ENCODE measurements at regions not wholly inside any gene's neighbourhood (a gene's known extent, or its start where the extent isn't known, plus 50 kb on each side); places are given as distances from the start of the nearest gene placed in this dataset.

DNA sequence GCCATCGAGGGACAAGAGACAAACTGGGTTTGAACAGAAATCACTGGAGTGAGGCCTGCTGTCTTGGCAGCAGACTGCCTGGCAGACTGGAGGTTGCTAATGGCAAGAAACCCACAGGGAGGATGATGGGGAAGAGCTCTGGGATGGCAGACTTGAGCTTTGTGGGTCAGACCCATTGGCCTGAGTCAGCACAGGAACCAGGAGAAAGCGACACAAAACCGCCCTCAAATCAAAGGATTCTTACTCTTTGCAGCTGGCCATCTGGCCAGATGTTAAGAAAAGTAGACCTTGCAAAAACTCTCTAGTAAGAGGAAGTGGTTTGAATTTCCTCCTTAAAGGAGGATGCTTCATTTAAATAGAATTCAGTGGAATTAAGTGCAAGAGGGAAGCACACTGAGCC is 195.2 kb upstream of the JUN start:
- TF ChIP-seq EGR1 (IDR thresholded peaks at IDR 0.05) (no peak), RAD21 (IDR thresholded peaks at IDR 0.05; ENCODE audit: low read depth) (no peak), EP300 (IDR thresholded peaks at IDR 0.05; ENCODE audit: borderline replicate concordance) (no peak), NFIC (IDR thresholded peaks at IDR 0.05) (no peak), ZBTB7A (IDR thresholded peaks at IDR 0.05; ENCODE audit: low read depth) (no peak), TAF1 (IDR thresholded peaks at IDR 0.05; ENCODE audit: low read depth) (no peak), FOXM1 (IDR thresholded peaks at IDR 0.05; ENCODE audit: borderline replicate concordance, low read depth) (no peak), CREB1 (IDR thresholded peaks at IDR 0.05; ENCODE audit: low read depth) (no peak), REST (IDR thresholded peaks at IDR 0.05; ENCODE audit: low read depth) (no peak), USF1 (IDR thresholded peaks at IDR 0.05) (no peak), TEAD4 (IDR thresholded peaks at IDR 0.05) (no peak)

DNA sequence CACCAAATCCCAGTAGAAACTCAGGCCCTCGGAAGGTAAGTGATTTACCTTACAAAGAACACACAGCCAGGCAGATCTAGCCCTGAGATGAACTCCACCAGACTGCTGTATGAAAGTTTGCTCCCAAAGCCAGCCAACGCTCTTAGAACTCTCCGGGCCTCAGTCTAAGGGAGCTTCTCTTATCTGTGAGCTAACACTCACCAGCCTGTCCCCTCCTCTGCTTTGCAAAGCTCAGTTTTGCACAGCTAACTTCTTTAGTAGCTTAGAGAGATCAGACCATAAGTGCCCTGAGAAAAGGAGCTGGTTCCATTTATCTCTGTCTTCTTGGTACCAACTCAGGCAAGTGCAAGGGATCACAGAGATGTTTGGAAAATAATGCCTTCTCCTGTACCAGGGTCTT is 195.8 kb upstream of the JUN start:
- no peak for TF ChIP-seq REST (IDR thresholded peaks at IDR 0.05; ENCODE audit: low read depth)

DNA sequence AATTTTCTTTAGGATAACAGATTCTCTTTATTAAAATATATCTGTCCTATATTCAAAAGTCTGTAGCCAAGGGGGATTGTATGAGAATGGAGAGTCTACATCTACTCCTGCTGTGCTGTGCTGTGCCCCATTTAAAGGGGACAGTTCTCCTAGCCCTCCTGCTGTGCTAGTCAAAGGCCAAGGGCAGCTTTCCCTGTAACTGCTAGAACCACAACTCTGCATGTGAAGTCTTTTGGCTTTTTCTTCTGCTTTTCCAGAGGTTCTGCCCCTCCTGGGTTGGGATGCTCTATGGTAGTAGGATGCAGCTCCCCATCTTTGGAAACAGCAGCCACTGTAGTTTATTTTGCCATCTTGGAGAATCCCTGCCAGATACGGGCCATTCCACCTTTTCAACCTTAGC is 197.5 kb upstream of the JUN start:
- TF ChIP-seq, protein P1, sequence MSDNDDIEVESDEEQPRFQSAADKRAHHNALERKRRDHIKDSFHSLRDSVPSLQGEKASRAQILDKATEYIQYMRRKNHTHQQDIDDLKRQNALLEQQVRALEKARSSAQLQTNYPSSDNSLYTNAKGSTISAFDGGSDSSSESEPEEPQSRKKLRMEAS (IDR thresholded peaks at IDR 0.05): no peak
- TF ChIP-seq YY1 (IDR thresholded peaks at IDR 0.05; ENCODE audit: low read depth): no peak
- no peak for TF ChIP-seq RAD21 (IDR thresholded peaks at IDR 0.05; ENCODE audit: low read depth)
- TF ChIP-seq REST (IDR thresholded peaks at IDR 0.05; ENCODE audit: low read depth): no peak
- no peak for TF ChIP-seq NFIC (IDR thresholded peaks at IDR 0.05)
- TF ChIP-seq EGR1 (IDR thresholded peaks at IDR 0.05): no peak
- no peak for TF ChIP-seq TAF1 (IDR thresholded peaks at IDR 0.05; ENCODE audit: low read depth)
- TF ChIP-seq CREB1 (IDR thresholded peaks at IDR 0.05; ENCODE audit: low read depth): no peak
- TF ChIP-seq TCF12 (IDR thresholded peaks at IDR 0.05; ENCODE audit: low read depth): no peak
- no peak for TF ChIP-seq FOXM1 (IDR thresholded peaks at IDR 0.05; ENCODE audit: borderline replicate concordance, low read depth)
- no peak for TF ChIP-seq CEBPB (IDR thresholded peaks at IDR 0.05)

DNA sequence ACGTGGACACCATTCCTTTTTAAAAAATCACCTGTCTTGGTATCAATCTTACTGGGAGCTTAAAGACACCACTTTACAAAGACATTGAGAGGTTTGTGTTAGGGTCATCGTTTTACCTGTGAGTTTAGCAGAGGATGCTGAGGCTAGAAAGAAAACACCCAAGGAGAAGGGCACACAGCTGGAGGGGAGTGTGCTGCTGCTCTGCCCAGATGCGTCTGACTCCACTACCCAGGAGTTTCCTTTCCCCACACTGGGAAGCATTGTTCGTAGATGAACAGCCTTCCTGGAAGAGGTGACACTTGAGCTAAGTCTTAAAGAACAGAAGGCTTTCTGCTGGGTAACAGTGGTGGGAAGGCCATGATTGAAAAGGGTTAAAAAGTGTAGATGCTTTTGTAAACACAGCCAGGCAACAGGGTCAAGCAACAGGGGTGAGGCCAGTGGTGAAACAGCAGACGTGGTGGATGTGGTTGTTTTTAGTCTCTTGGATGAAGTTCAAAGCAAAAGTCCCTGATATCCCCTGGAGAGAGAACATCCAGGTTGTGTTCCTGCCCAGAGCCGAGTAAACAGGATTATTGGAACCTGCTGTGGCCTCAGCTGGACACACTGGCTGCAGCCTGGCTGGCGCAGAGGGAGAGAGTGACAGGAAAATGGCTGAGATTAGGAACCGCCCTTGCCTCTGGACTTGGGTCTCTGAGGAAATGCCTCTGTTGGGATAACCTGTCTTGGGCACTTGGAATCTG is 198.6 kb upstream of the JUN start:
- TF ChIP-seq TCF12 (IDR thresholded peaks at IDR 0.05; ENCODE audit: low read depth) (no peak), EP300 (IDR thresholded peaks at IDR 0.05; ENCODE audit: borderline replicate concordance) (peak; percentile 50; the same call in 1 of the 2 replicates), TEAD4 (IDR thresholded peaks at IDR 0.05) (0 out of 2 replicates have a peak, but pooled peaks have one; percentile 23), YY1 (IDR thresholded peaks at IDR 0.05; ENCODE audit: low read depth) (0 out of 2 replicates have a peak, but pooled peaks have one; percentile 35), NFIC (IDR thresholded peaks at IDR 0.05) (peak; percentile 78), CREB1 (IDR thresholded peaks at IDR 0.05; ENCODE audit: low read depth) (no peak), TAF1 (IDR thresholded peaks at IDR 0.05; ENCODE audit: low read depth) (no peak), EGR1 (IDR thresholded peaks at IDR 0.05) (no peak), CEBPB (IDR thresholded peaks at IDR 0.05) (0 out of 2 replicates have a peak, but pooled peaks have one; percentile 3)

GRCh38 chr1:58983162-58983561 is 199.3 kb upstream of the JUN start:
- no peak for TF ChIP-seq REST (IDR thresholded peaks at IDR 0.05; ENCODE audit: low read depth)
- TF ChIP-seq, protein P1 (IDR thresholded peaks at IDR 0.05): no peak
- TF ChIP-seq NFIC (IDR thresholded peaks at IDR 0.05): no peak
- TF ChIP-seq USF1 (IDR thresholded peaks at IDR 0.05): no peak
- TF ChIP-seq FOXM1 (IDR thresholded peaks at IDR 0.05; ENCODE audit: borderline replicate concordance, low read depth): no peak
- TF ChIP-seq CEBPB (IDR thresholded peaks at IDR 0.05): no peak
- TF ChIP-seq TAF1 (IDR thresholded peaks at IDR 0.05; ENCODE audit: low read depth): no peak
- no peak for TF ChIP-seq YY1 (IDR thresholded peaks at IDR 0.05; ENCODE audit: low read depth)
- TF ChIP-seq EGR1 (IDR thresholded peaks at IDR 0.05): no peak
- TF ChIP-seq EP300 (IDR thresholded peaks at IDR 0.05; ENCODE audit: borderline replicate concordance): no peak

All from Ishikawa (cell line).